GM23248 (cell line): ENCODE measurements at regions not wholly inside any gene's neighbourhood (a gene's known extent, or its start where the extent isn't known, plus 50 kb on each side); places are given as distances from the start of the nearest gene placed in this dataset.

Source experiments
- DNase-seq: peaks from one replicate; pipeline ENCODE4 v3.0.0-alpha.2; 2015
- H2AFZ ChIP-seq: fragments of 200-600 bp; sonication (generic); 2 replicates; pipeline ENCODE4 v1.6.1; 2016; ENCODE audit warnings: antibody characterized with exemption
- H3F3A ChIP-seq: fragments of 200-600 bp; sonication (generic); 2 replicates; pipeline ENCODE4 v1.6.1; 2016; ENCODE audit warnings: mild to moderate bottlenecking, antibody characterized with exemption, mixed run types; ENCODE audit not compliant: insufficient read depth
- H3K27ac ChIP-seq: fragments of 200-600 bp; sonication (generic); 2 replicates; pipeline ENCODE4 v1.5.1; 2016; ENCODE audit warnings: mild to moderate bottlenecking
- H3K27me3 ChIP-seq: fragments of 200-600 bp; sonication (generic); replicated peaks from 2 replicates; pipeline ENCODE4 v1.6.1; 2016; ENCODE audit warnings: mild to moderate bottlenecking; ENCODE audit not compliant: insufficient read depth
- H3K36me3 ChIP-seq: fragments of 200-600 bp; sonication (generic); 2 replicates; pipeline ENCODE4 v1.6.1; 2016; ENCODE audit warnings: low read depth, mild to moderate bottlenecking
- H3K4me1 ChIP-seq: fragments of 200-600 bp; sonication (generic); 2 replicates; pipeline ENCODE4 v1.6.1; 2016; ENCODE audit warnings: mild to moderate bottlenecking; ENCODE audit not compliant: insufficient read depth
- H3K4me2 ChIP-seq: fragments of 200-600 bp; sonication (generic); one replicate; pipeline ENCODE4 v1.6.1; 2016; ENCODE audit warnings: mild to moderate bottlenecking; ENCODE audit not compliant: unreplicated experiment
- H3K4me3 ChIP-seq: fragments of 200-600 bp; sonication (generic); 2 replicates; pipeline ENCODE4 v1.5.1; 2016; ENCODE audit warnings: mild to moderate bottlenecking
- H3K79me2 ChIP-seq: fragments of 200-600 bp; sonication (generic); 2 replicates; pipeline ENCODE4 v1.6.1; 2016; ENCODE audit warnings: mild to moderate bottlenecking; ENCODE audit not compliant: insufficient read depth
- H3K9ac ChIP-seq: fragments of 200-600 bp; sonication (generic); 2 replicates; pipeline ENCODE4 v1.6.1; 2016; ENCODE audit warnings: mild to moderate bottlenecking
- H3K9me2 ChIP-seq: fragments of 200-600 bp; sonication (generic); 2 replicates; pipeline ENCODE4 v1.6.1; 2016; ENCODE audit warnings: mixed run types, mild to moderate bottlenecking, moderate library complexity; ENCODE audit not compliant: insufficient read depth
- H3K9me3 ChIP-seq: fragments of 200-600 bp; sonication (generic); one replicate; pipeline ENCODE4 v1.6.1; 2017; ENCODE audit warnings: low read depth
- H4K20me1 ChIP-seq: fragments of 200-600 bp; sonication (generic); 2 replicates; pipeline ENCODE4 v1.6.0; 2016; ENCODE audit not compliant: insufficient read depth
- EZH2 ChIP-seq: fragments of 200-600 bp; sonication (generic); IDR thresholded peaks from 2 replicates; pipeline ENCODE4 v1.6.1; 2018; ENCODE audit warnings: antibody characterized with exemption, mild to moderate bottlenecking; ENCODE audit not compliant: insufficient read depth, poor library complexity, severe bottlenecking
- EZH2phosphoT487 ChIP-seq: fragments of 200-600 bp; sonication (generic); IDR thresholded peaks from 2 replicates; pipeline ENCODE4 v1.6.1; 2018; ENCODE audit warnings: antibody characterized with exemption, moderate library complexity, mild to moderate bottlenecking, low read depth; ENCODE audit not compliant: insufficient read depth
- WGBS, 2 experiments: methylation state at CpG; one replicate each; pipeline ENCODE4 v1.1.6; 2015 to 2017; ENCODE audit warnings: low lambda C conversion rate in 2 of 2, low coverage in 1 of 2; ENCODE audit errors: missing lambda C conversion rate in 2 of 2; 5-methylcytosine and 5-hydroxymethylcytosine counted together
- in situ Hi-C: fragments of 300-500 bp; cut with MboI; formaldehyde crosslinking; loops from 2 replicates; pipeline ENCODE4 v1.15.0; 2020

- in situ Hi-C loops = no loop called here
- no peak overlapping the region for H2AFZ ChIP-seq
- no peak for TF ChIP-seq EZH2
- TF ChIP-seq EZH2phosphoT487 = no peak
Observed at GRCh38 chr18:24995056-24995455, 356.9 kb downstream of the ZNF521 start.

GRCh38 chr18:24995755-24996154, 356.2 kb downstream of the ZNF521 start:
- H4K20me1 ChIP-seq = no peaks in the 10 kb centered on the region
- peak overlapping the region; percentile 38 for H3K27ac ChIP-seq
- 63 to 65% methylated on average over 2 of the region's 2 CpGs for WGBS, 2 experiments
- H3K4me1 ChIP-seq = peaks cover 13% of the 10 kb centered on the region
- no peaks in the 10 kb centered on the region for H3K27me3 ChIP-seq
- DNase-seq = peak; percentile 78
- H3F3A ChIP-seq = peaks cover 22% of the 10 kb centered on the region
- H3K4me2 ChIP-seq = no peak overlapping the region
- no peak overlapping the region for H3K9ac ChIP-seq
- H3K4me3 ChIP-seq = no peak overlapping the region
- no peak overlapping the region for H2AFZ ChIP-seq
- no peaks in the 10 kb centered on the region for H3K79me2 ChIP-seq
- in situ Hi-C loops = no loop called here
- H3K36me3 ChIP-seq = no peaks in the 10 kb centered on the region
- H3K9me2 ChIP-seq = no peaks in the 10 kb centered on the region
- H3K9me3 ChIP-seq = no peaks in the 10 kb centered on the region
- TF ChIP-seq EZH2 (no peak), EZH2phosphoT487 (no peak)

More at GRCh38 chr18:24995056-24995455, 356.9 kb downstream of the ZNF521 start:
- Histone ChIP-seq H3K4me1 (peaks cover 13% of the 10 kb centered on the region), H3K27me3 (no peaks in the 10 kb centered on the region), H4K20me1 (no peaks in the 10 kb centered on the region), H3F3A (peaks cover 22% of the 10 kb centered on the region), H3K36me3 (no peaks in the 10 kb centered on the region), H3K27ac (peak overlapping the region; percentile 38), H3K4me2 (no peak overlapping the region), H3K4me3 (no peak overlapping the region), H3K79me2 (no peaks in the 10 kb centered on the region), H3K9me2 (no peaks in the 10 kb centered on the region), H3K9ac (no peak overlapping the region), H3K9me3 (no peaks in the 10 kb centered on the region)
- WGBS, 2 experiments = 48 to 51% methylated on average over 4 of the region's 4 CpGs
- DNase-seq = peak; percentile 81

GRCh38 chr18:24999650-25000267, 352.2 kb downstream of the ZNF521 start:
- Histone ChIP-seq H3K79me2 (no peaks in the 10 kb centered on the region), H2AFZ (no peak overlapping the region), H3K27me3 (no peaks in the 10 kb centered on the region), H3K9me3 (no peaks in the 10 kb centered on the region), H3K36me3 (no peaks in the 10 kb centered on the region), H3K9me2 (no peaks in the 10 kb centered on the region), H3K4me3 (no peak overlapping the region), H3K9ac (no peak overlapping the region), H3K4me2 (no peak overlapping the region), H3F3A (peaks cover 16% of the 10 kb centered on the region), H3K27ac (no peak overlapping the region), H3K4me1 (peaks cover 12% of the 10 kb centered on the region), H4K20me1 (no peaks in the 10 kb centered on the region)
- TF ChIP-seq EZH2 (no peak), EZH2phosphoT487 (no peak)
- in situ Hi-C loops = no loop called here
- WGBS, 2 experiments = 81 to 82% methylated on average over 3 of the region's 3 CpGs
- DNase-seq = no peak

GRCh38 chr18:25001803-25002202, 350.2 kb downstream of the ZNF521 start:
- H3K9me3 ChIP-seq = no peaks in the 10 kb centered on the region
- no peaks in the 10 kb centered on the region for H3K79me2 ChIP-seq
- no peak overlapping the region for H3K4me3 ChIP-seq
- H3F3A ChIP-seq = no peaks in the 10 kb centered on the region; the same call in 1 of the 2 replicates
- no peaks in the 10 kb centered on the region for H3K27me3 ChIP-seq
- H2AFZ ChIP-seq = no peak overlapping the region
- TF ChIP-seq EZH2phosphoT487 = no peak
- TF ChIP-seq EZH2 = no peak
- H3K9me2 ChIP-seq = no peaks in the 10 kb centered on the region
- in situ Hi-C loops = no loop called here
- H3K9ac ChIP-seq = no peak overlapping the region
- H4K20me1 ChIP-seq = no peaks in the 10 kb centered on the region
- WGBS, 2 experiments = 89 to 90% methylated on average over 2 of the region's 2 CpGs
- H3K4me2 ChIP-seq = no peak overlapping the region
- 0 out of 2 replicates have a peak, but pooled peaks cover 7% of the 10 kb centered on the region for H3K4me1 ChIP-seq
- DNase-seq = no peak
- H3K27ac ChIP-seq = no peak overlapping the region
- no peaks in the 10 kb centered on the region for H3K36me3 ChIP-seq
